Bronchial epithelial cell (primary cell): ENCODE measurements at regions not wholly inside any gene's neighbourhood (a gene's known extent, or its start where the extent isn't known, plus 50 kb on each side); places are given as distances from the start of the nearest gene placed in this dataset.
"Not testable (repeated sequence)": the region's sequence is repeated elsewhere in the genome, so short reads cannot be mapped to it uniquely, and the experiment has no call there.

Source experiments
- DNase-seq: peaks from one replicate; pipeline ENCODE4 v3.0.0-alpha.2; 2010; ENCODE audit warnings: low read depth
- FAIRE-seq: peaks from 2 replicates; lab custom pipeline; 2011; peaks lifted over from hg19 to GRCh38; lab: Jason Lieb, UNC
- H3K27me3 ChIP-seq: 2 replicates; pipeline ENCODE4 v1.5.1; 2011; ENCODE audit warnings: low read length; ENCODE audit not compliant: control insufficient read depth, insufficient read depth
- H3K36me3 ChIP-seq: 2 replicates; pipeline ENCODE4 v1.5.1; 2011; ENCODE audit warnings: low read length; ENCODE audit not compliant: control insufficient read depth, insufficient read depth
- H3K4me3 ChIP-seq: 2 replicates; pipeline ENCODE4 v1.5.1; 2011; ENCODE audit warnings: mild to moderate bottlenecking, low read depth, low read length, control low read depth
- TF ChIP-seq, protein P1 (sequence below): IDR thresholded peaks from 2 replicates; pipeline ENCODE4 v1.5.1; 2011; ENCODE audit warnings: mild to moderate bottlenecking, moderate library complexity, low read length, control low read depth, inconsistent platforms; ENCODE audit not compliant: insufficient read depth, severe bottlenecking

GRCh38 chr3:166011771-166012170, 174.5 kb upstream of the BCHE start:
- Histone ChIP-seq H3K4me3 (no peak overlapping the region), H3K27me3 (no peaks in the 10 kb centered on the region), H3K36me3 (no peaks in the 10 kb centered on the region)
- DNase-seq (no peak), FAIRE-seq (no peak)
- TF ChIP-seq, protein P1, sequence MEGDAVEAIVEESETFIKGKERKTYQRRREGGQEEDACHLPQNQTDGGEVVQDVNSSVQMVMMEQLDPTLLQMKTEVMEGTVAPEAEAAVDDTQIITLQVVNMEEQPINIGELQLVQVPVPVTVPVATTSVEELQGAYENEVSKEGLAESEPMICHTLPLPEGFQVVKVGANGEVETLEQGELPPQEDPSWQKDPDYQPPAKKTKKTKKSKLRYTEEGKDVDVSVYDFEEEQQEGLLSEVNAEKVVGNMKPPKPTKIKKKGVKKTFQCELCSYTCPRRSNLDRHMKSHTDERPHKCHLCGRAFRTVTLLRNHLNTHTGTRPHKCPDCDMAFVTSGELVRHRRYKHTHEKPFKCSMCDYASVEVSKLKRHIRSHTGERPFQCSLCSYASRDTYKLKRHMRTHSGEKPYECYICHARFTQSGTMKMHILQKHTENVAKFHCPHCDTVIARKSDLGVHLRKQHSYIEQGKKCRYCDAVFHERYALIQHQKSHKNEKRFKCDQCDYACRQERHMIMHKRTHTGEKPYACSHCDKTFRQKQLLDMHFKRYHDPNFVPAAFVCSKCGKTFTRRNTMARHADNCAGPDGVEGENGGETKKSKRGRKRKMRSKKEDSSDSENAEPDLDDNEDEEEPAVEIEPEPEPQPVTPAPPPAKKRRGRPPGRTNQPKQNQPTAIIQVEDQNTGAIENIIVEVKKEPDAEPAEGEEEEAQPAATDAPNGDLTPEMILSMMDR, result no peak

DNA sequence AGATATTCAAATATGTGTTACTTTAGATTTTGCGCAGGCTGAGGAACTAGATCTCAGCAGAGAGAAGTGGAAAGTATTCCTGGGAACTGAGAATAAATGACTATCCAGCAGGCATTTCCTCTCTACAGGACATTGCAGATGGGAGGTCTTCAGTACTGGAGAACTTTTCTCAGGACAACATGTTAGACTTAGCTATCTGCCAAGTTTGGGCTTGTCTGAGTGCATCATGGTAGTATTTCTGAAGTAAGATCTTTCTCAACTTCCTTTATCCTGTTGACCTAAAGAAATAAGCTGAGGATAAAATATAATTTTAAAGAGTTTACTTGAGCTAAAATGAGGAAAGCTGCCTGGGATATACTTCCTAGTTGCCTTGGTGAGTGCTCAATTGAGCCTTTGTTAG, 167.9 kb upstream of the BCHE start:
- TF ChIP-seq, protein P1, result no peak
- no peak overlapping the region for H3K4me3 ChIP-seq
- no peak for FAIRE-seq
- no peaks in the 10 kb centered on the region for H3K27me3 ChIP-seq
- no peaks in the 10 kb centered on the region for H3K36me3 ChIP-seq
- peak; percentile 80 for DNase-seq

DNA sequence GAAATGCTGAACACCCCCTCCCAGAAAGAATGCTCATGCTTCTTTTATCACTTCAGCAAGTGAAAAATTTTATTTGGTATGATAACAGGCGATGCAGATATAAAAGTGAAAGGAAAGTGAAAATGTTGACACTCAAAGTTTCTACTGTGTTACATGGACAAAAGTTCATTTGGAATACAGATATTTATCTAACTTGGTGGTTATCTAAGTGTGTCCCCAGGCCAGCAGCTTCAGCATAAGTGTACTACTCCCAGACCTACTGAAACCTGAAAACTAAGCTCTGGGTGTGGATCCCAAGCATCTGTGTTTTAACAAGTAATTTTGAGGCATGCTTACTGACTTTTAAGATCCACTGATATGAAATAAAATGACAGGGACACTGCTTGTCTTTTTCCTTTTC, 157.1 kb upstream of the BCHE start:
- FAIRE-seq (no peak), DNase-seq (no peak)
- H3K4me3 ChIP-seq, result no peak overlapping the region
- no peaks in the 10 kb centered on the region for H3K27me3 ChIP-seq
- no peaks in the 10 kb centered on the region for H3K36me3 ChIP-seq
- TF ChIP-seq, protein P1, result no peak

DNA sequence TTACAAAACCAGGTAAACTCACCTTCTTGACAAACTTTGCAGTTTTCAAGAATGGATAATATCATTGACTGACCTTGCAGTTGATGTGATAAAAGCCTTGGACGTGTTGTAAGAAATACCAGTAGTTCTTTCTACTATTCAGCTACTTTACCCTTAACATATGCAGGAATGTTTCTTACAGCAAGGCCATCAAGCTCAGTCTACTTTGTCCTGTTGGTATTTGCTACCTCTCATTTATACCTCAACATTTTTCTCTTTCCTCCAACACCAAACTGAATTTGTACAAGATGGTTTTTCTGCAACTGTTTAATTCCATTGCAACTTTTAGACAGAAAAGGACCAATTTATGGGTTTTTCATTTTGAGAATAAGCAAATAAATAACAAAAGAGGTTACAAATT, 147.4 kb upstream of the BCHE start:
- Histone ChIP-seq H3K36me3 (no peaks in the 10 kb centered on the region), H3K27me3 (no peaks in the 10 kb centered on the region), H3K4me3 (no peak overlapping the region)
- TF ChIP-seq, protein P1, result no peak
- no peak for DNase-seq
- no peak for FAIRE-seq

GRCh38 chr3:165983284-165983683, 146.1 kb upstream of the BCHE start:
- DNase-seq (peak; percentile 44), FAIRE-seq (no peak)
- H3K27me3 ChIP-seq, result no peaks in the 10 kb centered on the region
- no peaks in the 10 kb centered on the region for H3K36me3 ChIP-seq
- TF ChIP-seq, protein P1, result no peak
- H3K4me3 ChIP-seq, result no peak overlapping the region

DNA sequence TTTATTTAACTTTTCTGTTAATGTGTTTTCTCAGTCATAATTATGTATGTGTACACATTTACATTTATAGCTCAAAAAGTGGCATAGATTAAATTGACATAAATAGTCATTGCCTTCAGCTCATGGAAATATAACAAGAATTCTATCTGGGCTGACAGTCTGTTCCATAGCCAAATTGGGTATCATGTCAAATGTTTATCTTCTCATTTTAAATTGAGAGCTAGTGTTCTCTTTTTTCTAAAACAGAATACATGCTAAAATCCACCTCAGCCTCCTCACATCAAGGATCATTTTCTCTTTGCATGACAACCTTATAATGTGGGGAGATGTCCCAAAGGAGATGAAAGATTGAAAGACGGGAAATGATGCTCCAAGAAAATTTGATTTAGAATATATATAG, 144.1 kb upstream of the BCHE start:
- no peak for DNase-seq
- TF ChIP-seq, protein P1, result no peak
- Histone ChIP-seq H3K4me3 (no peak overlapping the region), H3K27me3 (no peaks in the 10 kb centered on the region), H3K36me3 (no peaks in the 10 kb centered on the region)
- no peak for FAIRE-seq

GRCh38 chr3:165960825-165961224, 123.6 kb upstream of the BCHE start:
- not testable (repeated sequence) for H3K27me3 ChIP-seq, H3K36me3 ChIP-seq, DNase-seq, H3K4me3 ChIP-seq, FAIRE-seq
